Prostate gland (tissue), 2 donors: ENCODE measurements at regions not wholly inside any gene's neighbourhood (a gene's known extent, or its start where the extent isn't known, plus 50 kb on each side); places are given as distances from the start of the nearest gene placed in this dataset.

Source experiments
- POLR2A ChIP-seq: fragments of 450-650 bp; IDR thresholded peaks from one replicate; pipeline ENCODE4 v1.6.1; 2016; ENCODE audit warnings: antibody characterized with exemption, mild to moderate bottlenecking
- POLR2AphosphoS5 ChIP-seq: sonication (generic); formaldehyde crosslinking; IDR thresholded peaks from one replicate; pipeline ENCODE4 v1.6.1; 2017; ENCODE audit warnings: antibody characterized with exemption
- TF ChIP-seq, protein P1 (sequence below), 4 experiments: fragments of 200-600 bp in 2 of 4; fragments of 450-650 bp in 2 of 4; sonication (generic) in 2 of 4; IDR thresholded peaks; 1 replicate in 3 of 4; 2 replicates in 1 of 4; pipeline ENCODE4 v1.5.1; 2016 to 2019; ENCODE audit warnings: antibody characterized with exemption in 4 of 4, mild to moderate bottlenecking in 2 of 4, moderate library complexity in 2 of 4

DNA sequence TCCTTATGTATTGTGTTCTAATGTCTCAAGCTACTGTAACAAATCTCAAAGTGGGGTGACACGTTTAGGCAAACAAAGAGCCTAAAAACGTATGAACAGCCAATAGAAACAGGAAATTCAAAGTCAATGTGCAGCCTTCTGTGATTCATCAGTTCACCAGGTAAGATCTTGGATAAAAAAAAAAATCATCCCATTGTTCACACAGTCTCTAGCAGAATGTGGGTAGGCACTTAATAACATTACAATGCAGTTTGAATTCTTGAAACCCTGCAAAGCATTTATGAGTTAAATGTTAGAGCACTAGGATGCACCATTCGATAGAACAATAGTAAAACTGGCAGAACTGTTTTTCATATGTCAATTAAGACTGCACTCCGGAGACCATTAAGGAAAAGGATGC, 88.2 kb upstream of the HDAC9 start:
- TF ChIP-seq, protein P1, sequence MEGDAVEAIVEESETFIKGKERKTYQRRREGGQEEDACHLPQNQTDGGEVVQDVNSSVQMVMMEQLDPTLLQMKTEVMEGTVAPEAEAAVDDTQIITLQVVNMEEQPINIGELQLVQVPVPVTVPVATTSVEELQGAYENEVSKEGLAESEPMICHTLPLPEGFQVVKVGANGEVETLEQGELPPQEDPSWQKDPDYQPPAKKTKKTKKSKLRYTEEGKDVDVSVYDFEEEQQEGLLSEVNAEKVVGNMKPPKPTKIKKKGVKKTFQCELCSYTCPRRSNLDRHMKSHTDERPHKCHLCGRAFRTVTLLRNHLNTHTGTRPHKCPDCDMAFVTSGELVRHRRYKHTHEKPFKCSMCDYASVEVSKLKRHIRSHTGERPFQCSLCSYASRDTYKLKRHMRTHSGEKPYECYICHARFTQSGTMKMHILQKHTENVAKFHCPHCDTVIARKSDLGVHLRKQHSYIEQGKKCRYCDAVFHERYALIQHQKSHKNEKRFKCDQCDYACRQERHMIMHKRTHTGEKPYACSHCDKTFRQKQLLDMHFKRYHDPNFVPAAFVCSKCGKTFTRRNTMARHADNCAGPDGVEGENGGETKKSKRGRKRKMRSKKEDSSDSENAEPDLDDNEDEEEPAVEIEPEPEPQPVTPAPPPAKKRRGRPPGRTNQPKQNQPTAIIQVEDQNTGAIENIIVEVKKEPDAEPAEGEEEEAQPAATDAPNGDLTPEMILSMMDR (IDR thresholded peaks at IDR 0.05): no peak
- TF ChIP-seq POLR2A: no peak
- TF ChIP-seq POLR2AphosphoS5: no peak
